GM21360 (cell line): ENCODE measurements at regions not wholly inside any gene's neighbourhood (a gene's known extent, or its start where the extent isn't known, plus 50 kb on each side); places are given as distances from the start of the nearest gene placed in this dataset.

Experiments
- ATAC-seq: cut with Tn5 transposase; IDR thresholded peaks from one replicate; pipeline ENCODE4 v1.9.1; 2021; ENCODE audit warnings: mild to moderate bottlenecking, moderate library complexity; ENCODE audit not compliant: unreplicated experiment

GRCh38 chr16:79303206-79303605 lies 297.3 kb downstream of the MAF start:
- ATAC-seq, result no peak

GRCh38 chr16:79302731-79303130 lies 297.8 kb downstream of the MAF start:
- ATAC-seq, result no peak

- no peak for ATAC-seq
Observed at GRCh38 chr16:79301051-79301450, 299.5 kb downstream of the MAF start.

GRCh38 chr16:79298894-79299799 lies 301.4 kb downstream of the MAF start:
- no peak for ATAC-seq

GRCh38 chr16:79298476-79298875 lies 302.1 kb downstream of the MAF start:
- ATAC-seq, result no peak

GRCh38 chr16:79297805-79298204 lies 302.7 kb downstream of the MAF start:
- ATAC-seq, result no peak

- ATAC-seq, result no peak
Observed at GRCh38 chr16:79297296-79297695, 303.2 kb downstream of the MAF start.

GRCh38 chr16:79296491-79296890 lies 304.0 kb downstream of the MAF start:
- no peak for ATAC-seq

- ATAC-seq, result no peak
Observed at GRCh38 chr16:79295746-79296145, 304.8 kb downstream of the MAF start.

- no peak for ATAC-seq
Observed at GRCh38 chr16:79295162-79295561, 305.4 kb downstream of the MAF start.

GRCh38 chr16:79294568-79294967 lies 306.0 kb downstream of the MAF start:
- ATAC-seq, result no peak

GRCh38 chr16:79293836-79294460 lies 306.6 kb downstream of the MAF start:
- ATAC-seq, result no peak

- no peak for ATAC-seq
Observed at GRCh38 chr16:79288066-79288465, 312.5 kb downstream of the MAF start.

- no peak for ATAC-seq
Observed at GRCh38 chr16:79287424-79287917, 313.1 kb downstream of the MAF start.

GRCh38 chr16:79286646-79287423 lies 313.7 kb downstream of the MAF start:
- peak; percentile 94 for ATAC-seq

GRCh38 chr16:79284766-79285165 lies 315.8 kb downstream of the MAF start:
- no peak for ATAC-seq

GRCh38 chr16:79283578-79283977 lies 317.0 kb downstream of the MAF start:
- no peak for ATAC-seq

- no peak for ATAC-seq
Observed at GRCh38 chr16:79282806-79283205, 317.7 kb downstream of the MAF start.

- peak; percentile 82 for ATAC-seq
Observed at GRCh38 chr16:79278506-79278905, 322.0 kb downstream of the MAF start.

- ATAC-seq, result no peak
Observed at GRCh38 chr16:79276501-79276900, 324.0 kb downstream of the MAF start.

- no peak for ATAC-seq
Observed at GRCh38 chr16:79274264-79274663, 326.3 kb downstream of the MAF start.
